ENCODE measurements at regions not wholly inside any gene's neighbourhood (a gene's known extent, or its start where the extent isn't known, plus 50 kb on each side); places are given as distances from the start of the nearest gene placed in this dataset.

DNA sequence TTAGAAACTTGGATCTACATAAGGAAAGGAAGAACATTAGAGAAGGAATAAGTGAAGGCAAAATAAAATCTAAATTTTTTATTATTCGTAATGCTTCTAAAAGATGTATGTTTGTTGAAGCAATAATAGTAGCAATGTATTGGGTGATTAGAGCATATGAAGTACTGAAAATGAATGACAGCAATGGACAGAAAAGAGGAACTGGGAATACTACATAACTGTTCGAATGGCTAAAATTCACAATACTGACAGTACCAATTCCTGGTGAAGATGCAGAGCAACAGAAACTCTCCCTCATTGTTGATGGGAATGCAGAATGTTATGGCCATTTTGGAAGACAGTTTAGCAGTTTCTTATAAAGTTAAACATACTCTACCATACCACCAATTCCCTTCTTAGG, 177.3 kb upstream of the SPEF2 start:
- TF ChIP-seq POLR2A (IDR thresholded peaks at IDR 0.05; ENCODE audit: low read depth, low read length) (no peak), POLR2AphosphoS5 (IDR thresholded peaks at IDR 0.05; ENCODE audit: low read depth, low read length) (no peak), TAF1 (IDR thresholded peaks at IDR 0.05; ENCODE audit: low read depth, low read length) (no peak), SPI1 (IDR thresholded peaks at IDR 0.05; ENCODE audit: low read depth, low read length) (peak; percentile 86), PAX5 (IDR thresholded peaks at IDR 0.05; ENCODE audit: insufficient read depth, low read length, severe bottlenecking) (no peak), POU2F2 (IDR thresholded peaks at IDR 0.05; ENCODE audit: low read depth, low read length) (no peak)

Measured in GM12891 (cell line).